ENCODE measurements at regions not wholly inside any gene's neighbourhood (a gene's known extent, or its start where the extent isn't known, plus 50 kb on each side); places are given as distances from the start of the nearest gene placed in this dataset.

- TF ChIP-seq CTCF (IDR thresholded peaks at IDR 0.05; ENCODE audit: insufficient read depth, low read length) (no peak), REST (IDR thresholded peaks at IDR 0.05; ENCODE audit: insufficient replicate concordance, low read depth) (no peak)
These were observed 152.1 kb upstream of the TUSC1 start for GRCh38 chr9:25830381-25830780.
